ENCODE measurements at regions not wholly inside any gene's neighbourhood (a gene's known extent, or its start where the extent isn't known, plus 50 kb on each side); places are given as distances from the start of the nearest gene placed in this dataset.

DNA sequence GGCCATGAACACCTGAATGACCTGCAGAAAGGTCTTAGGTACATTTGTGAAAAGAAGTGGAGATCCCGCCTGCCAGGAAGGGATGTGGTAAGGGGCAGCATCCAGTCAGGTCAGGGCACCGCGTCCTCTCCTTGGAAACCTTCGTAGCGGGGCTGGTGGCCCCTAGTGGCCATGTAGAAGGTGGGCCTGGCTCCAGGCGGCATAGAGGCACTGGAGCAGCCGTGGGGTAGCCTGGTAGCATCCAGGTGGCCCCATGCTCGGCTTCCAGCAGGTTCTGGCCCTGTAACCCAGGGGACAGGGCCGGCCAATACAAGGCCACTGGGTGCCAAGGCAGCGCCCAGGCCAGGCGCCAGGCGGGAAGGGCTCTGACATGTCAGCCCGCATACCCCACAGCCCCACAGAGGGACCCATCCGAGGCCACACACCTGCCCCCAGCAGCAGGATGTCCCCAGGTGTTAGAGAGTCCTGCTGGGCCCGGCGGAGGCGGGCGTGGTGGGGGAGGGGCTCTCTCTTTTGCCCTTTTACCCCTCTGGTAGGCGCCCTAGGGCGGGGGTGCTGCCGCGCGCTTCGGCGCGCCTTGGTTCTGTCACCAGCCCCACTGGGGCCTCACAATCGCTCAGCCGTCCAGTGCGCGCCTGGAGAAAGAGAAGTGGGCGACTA, 58.3 kb upstream of the SPATA31E1 start:
- peak; percentile 71 for DNase-seq (ENCODE audit: low spot score)

DNA sequence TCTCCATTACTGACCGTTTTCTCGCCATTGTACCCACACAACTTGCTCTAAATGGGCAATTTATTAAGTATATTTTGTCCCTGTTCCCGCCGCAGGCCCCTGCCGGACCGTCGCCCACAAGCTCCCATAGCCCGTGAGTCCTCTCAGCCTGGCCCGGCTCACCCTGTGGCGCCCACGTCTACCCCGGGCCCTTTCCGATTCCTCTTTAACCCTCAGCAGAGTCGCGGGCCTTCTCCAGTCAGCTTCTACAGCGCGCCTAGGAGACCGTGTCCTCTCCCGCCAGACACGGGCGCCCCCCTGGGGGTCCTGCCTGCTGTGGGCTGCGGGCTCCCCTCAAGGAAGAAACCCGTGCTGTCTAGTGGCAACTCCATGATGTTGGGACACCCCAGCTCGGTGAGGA, 57.8 kb upstream of the SPATA31E1 start:
- DNase-seq (ENCODE audit: low spot score), result no peak

DNA sequence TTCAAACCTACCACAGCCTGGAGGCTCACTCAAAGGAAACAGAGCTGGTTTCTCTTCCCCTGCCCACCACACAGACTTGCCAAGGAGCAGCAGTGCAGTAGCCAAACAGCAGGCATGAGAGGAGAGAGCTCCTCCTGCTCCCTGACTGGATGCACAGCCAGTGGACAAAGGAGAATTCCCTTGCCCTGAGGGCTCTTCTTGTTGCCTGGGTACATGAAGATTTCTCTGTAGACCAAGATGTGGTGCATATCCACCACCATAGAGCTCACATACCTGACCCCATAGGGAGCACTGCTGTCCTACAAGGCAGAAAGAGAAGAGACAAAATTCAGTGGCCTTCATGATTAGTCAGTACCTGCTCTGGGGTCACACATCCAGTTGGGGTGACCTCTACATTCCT, 56.3 kb upstream of the SPATA31E1 start:
- no peak for DNase-seq (ENCODE audit: low spot score)

DNA sequence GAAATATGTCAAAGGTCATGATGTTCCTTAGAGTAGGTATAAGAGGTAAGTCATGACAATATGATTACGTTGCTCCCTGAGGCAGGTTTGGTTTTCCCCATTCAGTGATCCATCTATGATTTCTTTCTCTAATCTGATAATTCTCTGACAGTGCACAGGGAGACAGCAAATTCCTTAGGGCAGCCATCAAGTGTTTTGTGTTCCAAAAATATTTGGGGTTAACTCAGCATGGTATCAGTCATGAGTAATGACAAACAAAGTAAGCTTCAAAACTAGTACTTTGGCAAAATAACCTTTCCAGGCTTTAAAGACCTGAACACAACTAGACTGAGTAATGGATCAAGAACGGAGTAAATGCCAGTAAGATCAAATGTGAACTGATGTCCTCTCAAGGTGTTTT, 55.3 kb upstream of the SPATA31E1 start:
- DNase-seq (ENCODE audit: low spot score), result no peak

DNA sequence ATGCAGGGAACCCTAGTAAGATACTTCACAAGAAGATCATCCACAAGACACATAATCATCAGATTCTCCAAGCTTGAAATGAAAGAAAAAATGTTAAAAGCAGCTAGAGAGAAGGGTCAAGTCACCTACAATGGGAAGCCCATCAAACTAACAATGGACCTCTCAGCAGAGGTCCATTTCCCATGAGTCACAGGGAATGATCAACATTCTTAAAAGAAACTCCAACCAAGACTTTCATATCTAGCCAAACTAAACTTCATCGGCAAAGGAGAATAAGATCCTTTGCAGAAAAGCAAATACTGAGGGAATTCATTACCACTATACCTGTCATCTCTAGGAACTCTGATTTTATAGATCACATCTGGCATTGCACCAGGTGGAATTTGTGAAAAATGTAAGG, 52.9 kb upstream of the SPATA31E1 start:
- DNase-seq (ENCODE audit: low spot score), result no peak

DNA sequence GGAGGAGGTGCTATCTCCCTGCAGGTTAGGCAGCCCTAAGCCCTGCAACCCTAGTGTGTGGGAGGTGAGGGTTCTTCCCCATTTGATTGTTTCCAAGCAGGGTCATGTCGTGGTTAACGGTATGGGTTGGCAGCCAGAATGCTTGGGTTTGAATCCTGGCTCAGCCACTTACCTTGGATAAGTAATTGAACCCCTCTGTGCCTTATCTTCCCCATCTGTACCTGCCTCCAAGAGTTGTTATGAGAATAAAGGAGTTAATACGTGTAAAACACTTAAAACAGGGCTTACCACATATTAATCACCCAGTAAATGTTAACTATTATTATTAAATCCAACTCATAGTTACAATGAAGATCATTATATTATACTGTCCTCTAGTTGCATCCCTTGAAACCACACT, 52.2 kb upstream of the SPATA31E1 start:
- DNase-seq (ENCODE audit: low spot score), result no peak

DNA sequence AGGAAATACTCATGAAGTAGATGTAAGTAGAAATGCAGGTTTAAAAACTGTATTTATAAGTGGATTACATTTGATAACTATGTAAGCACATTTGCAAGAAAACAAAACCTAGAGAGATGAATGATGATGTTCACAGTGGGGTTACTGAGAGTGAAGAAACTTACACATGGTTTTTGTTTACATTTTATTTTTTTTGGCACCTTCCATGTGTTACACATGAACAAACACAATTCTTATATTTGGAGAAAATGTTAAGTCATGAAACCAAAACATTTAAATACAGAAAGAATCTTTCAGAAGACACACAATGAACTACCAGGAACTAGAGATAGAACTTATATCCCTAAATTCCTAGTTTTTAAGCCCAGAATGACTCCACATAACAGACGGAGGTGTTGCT, 51.5 kb upstream of the SPATA31E1 start:
- no peak for DNase-seq (ENCODE audit: low spot score)

All from iPS-NIHi11 (cell line).